ENCODE measurements at regions not wholly inside any gene's neighbourhood (a gene's known extent, or its start where the extent isn't known, plus 50 kb on each side); places are given as distances from the start of the nearest gene placed in this dataset.

- TF ChIP-seq, protein P1, sequence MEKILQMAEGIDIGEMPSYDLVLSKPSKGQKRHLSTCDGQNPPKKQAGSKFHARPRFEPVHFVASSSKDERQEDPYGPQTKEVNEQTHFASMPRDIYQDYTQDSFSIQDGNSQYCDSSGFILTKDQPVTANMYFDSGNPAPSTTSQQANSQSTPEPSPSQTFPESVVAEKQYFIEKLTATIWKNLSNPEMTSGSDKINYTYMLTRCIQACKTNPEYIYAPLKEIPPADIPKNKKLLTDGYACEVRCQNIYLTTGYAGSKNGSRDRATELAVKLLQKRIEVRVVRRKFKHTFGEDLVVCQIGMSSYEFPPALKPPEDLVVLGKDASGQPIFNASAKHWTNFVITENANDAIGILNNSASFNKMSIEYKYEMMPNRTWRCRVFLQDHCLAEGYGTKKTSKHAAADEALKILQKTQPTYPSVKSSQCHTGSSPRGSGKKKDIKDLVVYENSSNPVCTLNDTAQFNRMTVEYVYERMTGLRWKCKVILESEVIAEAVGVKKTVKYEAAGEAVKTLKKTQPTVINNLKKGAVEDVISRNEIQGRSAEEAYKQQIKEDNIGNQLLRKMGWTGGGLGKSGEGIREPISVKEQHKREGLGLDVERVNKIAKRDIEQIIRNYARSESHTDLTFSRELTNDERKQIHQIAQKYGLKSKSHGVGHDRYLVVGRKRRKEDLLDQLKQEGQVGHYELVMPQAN (conservative IDR thresholded peaks at IDR 0.05): no peak
- TF ChIP-seq ZNF274 (IDR thresholded peaks at IDR 0.05; ENCODE audit: insufficient read depth, insufficient read length) (no peak), SIX5 (IDR thresholded peaks at IDR 0.05; ENCODE audit: low read depth, low read length, severe bottlenecking) (no peak), IRF3 (IDR thresholded peaks at IDR 0.05) (no peak)
Measured at GRCh38 chr12:111227476-111228420, 141.1 kb downstream of the PHETA1 start (continued).

- intact Hi-C loops (cut with micrococcal nuclease; ENCODE audit: unreplicated experiment): no loop called here
- in situ Hi-C loops (cut with MboI): no loop called here
- RAD21 ChIA-PET (ENCODE audit: unreplicated experiment): no interaction called here
- no peaks in the 10 kb centered on the region for H3K9me3 ChIP-seq (replicated peaks; ENCODE audit: control insufficient read depth, insufficient read depth, low read length)
- POLR2A ChIA-PET: no interaction called here
- TF ChIP-seq CTCF (IDR thresholded peaks at IDR 0.05 in 2 of 3, conservative IDR thresholded peaks at IDR 0.05 in 1 of 3; ENCODE audit: control insufficient read depth in 2 of 3, extremely low read depth in 1 of 3, insufficient read depth in 1 of 3, low read depth in 3 of 3, low read length in 3 of 3): no peak
- no peak for TF ChIP-seq BHLHE40 (IDR thresholded peaks at IDR 0.05; ENCODE audit: borderline replicate concordance in 1 of 2, low read depth in 2 of 2, low read length in 1 of 2)
- no peak for TF ChIP-seq EED (IDR thresholded peaks at IDR 0.05; ENCODE audit: low read depth)
- no peak for TF ChIP-seq NFYB (IDR thresholded peaks at IDR 0.05; ENCODE audit: insufficient read depth, low read depth, low read length)
- no peak for TF ChIP-seq PRDM15 (CRISPR knock-in tag; IDR thresholded peaks at IDR 0.05)
- H3K4me1 ChIP-seq (ENCODE audit: control insufficient read depth, insufficient read depth, low read length): no peaks in the 10 kb centered on the region
- no peak for DNase-seq (ENCODE audit: low read depth, low spot score)
- H3K9ac ChIP-seq (ENCODE audit: control insufficient read depth, insufficient read depth, low read length): no peak overlapping the region
- H3K36me3 ChIP-seq (ENCODE audit: control insufficient read depth in 2 of 2, insufficient read depth in 2 of 2, low read length in 1 of 2): no peaks in the 10 kb centered on the region
- 72% methylated on average over 19 of the region's 21 CpGs for WGBS (ENCODE audit: insufficient coverage, insufficient replicate concordance, low lambda C conversion rate, missing lambda C conversion rate)
- no peak for ATAC-seq
- no peak overlapping the region for H3K27ac ChIP-seq (ENCODE audit: control insufficient read depth, insufficient read depth)
- H4K20me1 ChIP-seq (ENCODE audit: control insufficient read depth, insufficient read depth): no peaks in the 10 kb centered on the region
- CTCF ChIA-PET: no interaction called here
- FAIRE-seq: no peak
- H3K4me2 ChIP-seq (ENCODE audit: control insufficient read depth, insufficient read depth): no peak overlapping the region
- peaks cover 1 to 3% of the 10 kb centered on the region in 2 experiments; a peak in 3 of 4 replicates for H3K27me3 ChIP-seq (replicated peaks in 1 of 2; ENCODE audit: control insufficient read depth in 2 of 2, insufficient read depth in 2 of 2, low read length in 1 of 2)
- no peak overlapping the region for H2AFZ ChIP-seq (ENCODE audit: control insufficient read depth, low read depth, low read length)
- H3K4me3 ChIP-seq: no peak overlapping the region
- no peaks in the 10 kb centered on the region for H3K79me2 ChIP-seq (ENCODE audit: control insufficient read depth, insufficient read depth, low read length)
- SMC1A ChIA-PET (ENCODE audit: uncharacterized antibody, unreplicated experiment): no interaction called here
- BruUV-seq (replicated peaks): no TSS peak
Measured at GRCh38 chr12:111226680-111227079, 142.2 kb downstream of the PHETA1 start.
